EL (cell line): ENCODE measurements at regions not wholly inside any gene's neighbourhood (a gene's known extent, or its start where the extent isn't known, plus 50 kb on each side); places are given as distances from the start of the nearest gene placed in this dataset.

Source experiments
- DNase-seq: peaks from one replicate; pipeline ENCODE4 v3.0.0-alpha.2; 2016

GRCh38 chr1:119310301-119310700 is 58.3 kb upstream of the HAO2 start:
- no peak for DNase-seq

- no peak for DNase-seq
Observed at GRCh38 chr1:119312500-119312899, 56.1 kb upstream of the HAO2 start.

GRCh38 chr1:119314001-119314796 is 54.4 kb upstream of the HAO2 start:
- DNase-seq: no peak

GRCh38 chr1:119316870-119317416 is 51.6 kb upstream of the HAO2 start:
- no peak for DNase-seq

- DNase-seq: no peak
Observed at GRCh38 chr1:119318466-119319309, 49.9 kb upstream of the HAO2 start.
